ENCODE measurements at regions not wholly inside any gene's neighbourhood (a gene's known extent, or its start where the extent isn't known, plus 50 kb on each side); places are given as distances from the start of the nearest gene placed in this dataset.

- Histone ChIP-seq H3K9me3 (no peaks in the 10 kb centered on the region), H3K4me1 (peaks cover 19% of the 10 kb centered on the region), H3K36me3 (no peaks in the 10 kb centered on the region), H3K4me3 (no peak overlapping the region), H3K27ac (no peak overlapping the region), H3K27me3 (ENCODE audit: low read depth) (no peaks in the 10 kb centered on the region)
- intact Hi-C loops (cut with DNase I): no loop called here
- no peak for TF ChIP-seq CTCF (IDR thresholded peaks at IDR 0.05)
- DNase-seq (no peak), ATAC-seq (no peak)
Measured at GRCh38 chr12:92558806-92559205, 144.0 kb upstream of the PLEKHG7 start.

- Histone ChIP-seq H3K27me3 (ENCODE audit: low read depth) (no peaks in the 10 kb centered on the region), H3K36me3 (no peaks in the 10 kb centered on the region), H3K9me3 (no peaks in the 10 kb centered on the region), H3K27ac (no peak overlapping the region), H3K4me1 (peaks cover 19% of the 10 kb centered on the region), H3K4me3 (no peak overlapping the region)
- ATAC-seq (no peak), DNase-seq (no peak)
- TF ChIP-seq CTCF (IDR thresholded peaks at IDR 0.05): no peak
- intact Hi-C loops (cut with DNase I): no loop called here
Measured at GRCh38 chr12:92558215-92558773, 144.5 kb upstream of the PLEKHG7 start.

GRCh38 chr12:92557422-92557724 is 145.4 kb upstream of the PLEKHG7 start:
- H3K27me3 ChIP-seq (ENCODE audit: low read depth): no peaks in the 10 kb centered on the region
- H3K9me3 ChIP-seq: no peaks in the 10 kb centered on the region
- TF ChIP-seq CTCF (IDR thresholded peaks at IDR 0.05): no peak
- no peaks in the 10 kb centered on the region for H3K36me3 ChIP-seq
- H3K27ac ChIP-seq: no peak overlapping the region
- no peak overlapping the region for H3K4me3 ChIP-seq
- peaks cover 22% of the 10 kb centered on the region for H3K4me1 ChIP-seq
- intact Hi-C loops (cut with DNase I): no loop called here
- ATAC-seq (no peak), DNase-seq (no peak)

- peaks cover 22% of the 10 kb centered on the region for H3K4me1 ChIP-seq
- H3K36me3 ChIP-seq: no peaks in the 10 kb centered on the region
- intact Hi-C loops (cut with DNase I): no loop called here
- no peak overlapping the region for H3K27ac ChIP-seq
- no peak for ATAC-seq
- no peak for DNase-seq
- TF ChIP-seq CTCF (IDR thresholded peaks at IDR 0.05): no peak
- H3K9me3 ChIP-seq: no peaks in the 10 kb centered on the region
- H3K4me3 ChIP-seq: no peak overlapping the region
- H3K27me3 ChIP-seq (ENCODE audit: low read depth): no peaks in the 10 kb centered on the region
Measured at GRCh38 chr12:92556637-92557421, 146.0 kb upstream of the PLEKHG7 start.

- Histone ChIP-seq H3K36me3 (no peaks in the 10 kb centered on the region), H3K9me3 (no peaks in the 10 kb centered on the region), H3K27me3 (ENCODE audit: low read depth) (no peaks in the 10 kb centered on the region), H3K27ac (no peak overlapping the region), H3K4me3 (no peak overlapping the region), H3K4me1 (peaks cover 18% of the 10 kb centered on the region)
- intact Hi-C loops (cut with DNase I): no loop called here
- ATAC-seq: no peak
- DNase-seq: no peak
- no peak for TF ChIP-seq CTCF (IDR thresholded peaks at IDR 0.05)
Measured at GRCh38 chr12:92556141-92556540, 146.6 kb upstream of the PLEKHG7 start.

Data from lower lobe of right lung (tissue), 2 donors.